AG08396 (cell line): ENCODE measurements at regions not wholly inside any gene's neighbourhood (a gene's known extent, or its start where the extent isn't known, plus 50 kb on each side); places are given as distances from the start of the nearest gene placed in this dataset.

Experiments used
- DNase-seq: peaks from one replicate; pipeline ENCODE4 v3.0.0; 2012; ENCODE audit warnings: low spot score, mixed read lengths

GRCh38 chr9:78565481-78565880 lies 268.6 kb downstream of the PSAT1 start:
- DNase-seq, result no peak

DNA sequence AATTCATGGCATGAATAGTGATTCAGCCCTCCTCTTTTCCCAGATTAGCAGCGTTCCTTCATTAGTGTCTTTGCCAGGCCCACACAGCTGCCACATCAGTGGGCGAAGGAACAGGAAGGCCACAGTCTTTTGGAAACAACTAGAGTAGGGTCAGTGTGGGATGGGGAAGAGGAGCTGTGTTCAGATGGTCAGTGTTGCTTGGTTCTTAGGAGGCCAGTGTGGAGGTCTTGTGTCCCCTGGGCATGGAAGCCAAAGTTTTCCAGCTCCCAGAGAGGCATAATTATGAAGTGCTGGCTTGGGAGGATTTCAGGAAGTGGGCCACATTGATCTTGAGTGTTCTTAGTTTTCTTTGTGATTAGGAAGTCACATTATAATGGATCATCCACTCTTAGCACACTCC lies 269.6 kb downstream of the PSAT1 start:
- DNase-seq, result no peak

DNA sequence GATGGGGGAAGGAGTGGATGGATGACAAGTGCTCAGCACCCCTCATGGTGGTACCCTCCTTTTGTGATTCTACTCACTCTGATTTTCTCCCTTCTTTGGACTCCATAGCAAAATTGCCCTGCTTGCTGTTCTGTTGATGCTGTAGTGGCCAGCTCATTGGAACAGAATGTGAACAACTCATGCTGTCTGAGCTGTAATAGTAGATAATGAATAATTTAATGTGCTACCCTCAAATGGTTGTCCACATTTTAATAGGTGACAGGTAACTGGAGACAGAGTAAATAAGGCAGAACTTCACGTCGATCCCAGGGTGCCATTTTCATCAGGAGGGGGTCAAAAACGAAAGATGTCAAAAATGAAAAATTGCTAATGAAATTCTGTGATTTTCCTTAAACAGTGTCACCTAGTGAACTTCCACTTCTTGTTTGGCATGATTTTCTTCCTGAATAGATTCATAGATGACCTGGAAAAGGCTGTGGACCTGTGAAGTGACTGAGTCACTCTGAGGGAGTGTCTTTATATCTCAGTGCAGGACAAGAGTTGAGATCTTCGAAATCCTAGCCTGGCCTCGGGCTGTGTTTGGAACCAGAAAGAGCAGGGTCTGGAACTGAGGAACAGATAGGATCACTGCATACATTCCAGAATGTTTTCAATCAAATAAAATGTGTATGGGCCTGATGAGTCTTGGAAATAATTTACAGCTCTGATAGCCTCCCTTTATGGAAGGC lies 270.2 kb downstream of the PSAT1 start:
- peak; percentile 17 for DNase-seq

GRCh38 chr9:78567693-78568092 lies 270.8 kb downstream of the PSAT1 start:
- no peak for DNase-seq

- no peak for DNase-seq
These were observed 271.8 kb downstream of the PSAT1 start for GRCh38 chr9:78568774-78569173.

GRCh38 chr9:78572266-78572665 lies 275.3 kb downstream of the PSAT1 start:
- DNase-seq, result no peak

GRCh38 chr9:78573205-78573604 lies 276.3 kb downstream of the PSAT1 start:
- DNase-seq, result no peak

DNA sequence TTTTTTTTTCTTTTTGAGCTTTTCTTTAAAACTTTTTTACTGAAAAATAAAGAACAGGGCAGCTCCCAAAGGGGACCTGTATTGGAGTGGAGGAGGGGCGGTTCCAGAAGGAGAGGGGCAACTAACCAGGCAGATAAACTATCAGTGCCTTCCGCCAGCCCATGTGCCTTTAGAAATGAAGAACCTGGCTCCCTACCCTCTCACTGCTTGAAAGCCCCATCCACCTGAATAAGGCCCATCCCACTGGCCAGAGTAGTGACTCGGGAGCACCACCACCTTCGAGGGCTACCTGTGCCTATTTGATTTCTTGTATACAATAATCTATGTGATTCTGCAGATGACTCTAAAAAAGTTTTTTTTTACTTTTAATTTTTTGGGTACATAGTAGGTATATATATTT lies 276.7 kb downstream of the PSAT1 start:
- no peak for DNase-seq

DNA sequence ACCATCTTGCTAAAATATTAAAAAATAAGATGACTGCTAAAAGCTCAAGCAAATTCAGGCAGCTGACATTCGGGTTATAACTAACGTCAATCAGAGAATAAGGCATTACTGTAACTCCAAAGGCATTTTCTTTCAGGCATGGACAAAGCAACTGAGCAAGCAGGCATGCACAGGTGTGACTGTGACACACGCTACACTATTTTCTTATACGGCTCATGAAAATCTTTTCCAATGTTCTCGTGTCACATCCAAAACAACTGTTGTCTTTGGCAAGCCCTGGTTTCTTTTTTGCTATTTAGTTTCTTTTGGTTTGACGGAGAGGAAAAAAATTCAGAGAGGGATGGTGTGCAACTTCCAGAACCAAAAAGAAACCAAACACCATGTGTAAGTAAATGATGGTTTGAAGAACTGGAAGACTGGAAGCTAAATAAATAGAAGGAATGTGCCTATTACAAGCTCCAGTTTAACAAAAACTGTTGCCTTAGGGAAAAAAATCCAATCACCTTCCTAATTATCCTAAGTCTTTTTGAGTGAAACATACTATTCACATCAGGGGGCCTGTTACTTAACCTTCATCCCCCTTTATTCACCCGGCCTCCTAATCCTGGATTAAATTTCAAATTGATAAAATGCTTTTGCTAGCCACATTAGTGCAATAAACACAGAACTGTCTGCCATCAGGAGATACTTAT lies 277.6 kb downstream of the PSAT1 start:
- DNase-seq, result no peak

DNA sequence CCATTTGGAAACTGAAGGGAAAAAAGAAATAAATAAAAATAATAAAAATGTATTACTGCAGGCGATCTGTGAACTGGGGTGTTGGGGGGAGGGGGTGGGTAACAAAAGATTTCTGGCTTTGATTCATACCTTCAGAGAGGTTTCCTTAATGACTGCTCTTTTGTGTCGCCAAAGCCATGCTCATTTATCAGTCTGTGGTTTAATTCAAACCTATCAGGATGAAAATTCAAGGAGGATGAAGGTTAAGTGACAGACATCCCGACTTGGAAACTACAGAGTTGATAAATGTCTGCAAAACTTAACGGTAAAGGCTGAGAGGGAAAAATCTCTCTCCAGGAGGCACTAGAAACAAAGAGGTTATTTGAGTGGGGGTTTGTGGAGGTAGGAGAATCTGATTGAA lies 278.2 kb downstream of the PSAT1 start:
- no peak for DNase-seq

DNA sequence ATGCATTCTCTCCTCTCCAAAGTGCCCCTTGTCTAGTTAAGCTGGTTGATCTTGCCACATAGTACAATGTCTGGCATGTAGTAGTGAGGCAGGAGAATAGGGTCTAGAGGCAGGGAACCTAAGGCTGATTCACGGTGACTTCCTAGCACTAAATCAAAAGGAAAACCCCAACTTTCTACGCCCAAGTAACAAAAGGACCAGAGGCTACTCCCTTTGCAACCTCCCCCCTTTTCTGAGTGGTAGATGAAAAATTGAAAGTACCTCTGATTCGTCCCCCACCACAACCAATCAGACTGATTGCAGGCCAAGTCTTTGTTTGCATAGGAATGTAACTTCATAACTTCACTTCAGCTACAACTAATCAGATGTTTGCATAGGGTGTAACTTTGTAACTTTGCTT lies 278.8 kb downstream of the PSAT1 start:
- no peak for DNase-seq

- DNase-seq, result no peak
These were observed 280.4 kb downstream of the PSAT1 start for GRCh38 chr9:78577156-78577906.

DNA sequence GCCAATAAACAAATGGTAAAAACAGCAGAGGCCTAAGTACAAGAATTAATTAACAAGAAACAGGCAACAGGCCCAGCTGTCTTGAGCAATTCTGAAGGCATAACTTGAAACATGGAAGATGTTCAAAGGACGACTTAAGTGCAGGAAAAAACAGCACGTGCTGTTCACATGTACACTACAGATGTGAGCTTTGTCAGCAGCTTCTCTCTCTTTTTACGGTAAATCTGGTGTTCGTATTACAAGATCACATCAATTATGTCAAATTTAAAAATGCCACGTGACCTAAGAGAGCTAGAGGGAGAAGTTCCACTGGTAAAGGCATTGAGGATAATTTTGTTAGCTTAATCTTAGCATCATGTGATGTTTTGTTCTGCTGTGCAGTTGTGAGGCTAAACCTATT lies 281.1 kb downstream of the PSAT1 start:
- DNase-seq, result no peak

GRCh38 chr9:78582821-78583220 lies 285.9 kb downstream of the PSAT1 start:
- DNase-seq, result no peak

GRCh38 chr9:78584589-78584988 lies 287.7 kb downstream of the PSAT1 start:
- no peak for DNase-seq

DNA sequence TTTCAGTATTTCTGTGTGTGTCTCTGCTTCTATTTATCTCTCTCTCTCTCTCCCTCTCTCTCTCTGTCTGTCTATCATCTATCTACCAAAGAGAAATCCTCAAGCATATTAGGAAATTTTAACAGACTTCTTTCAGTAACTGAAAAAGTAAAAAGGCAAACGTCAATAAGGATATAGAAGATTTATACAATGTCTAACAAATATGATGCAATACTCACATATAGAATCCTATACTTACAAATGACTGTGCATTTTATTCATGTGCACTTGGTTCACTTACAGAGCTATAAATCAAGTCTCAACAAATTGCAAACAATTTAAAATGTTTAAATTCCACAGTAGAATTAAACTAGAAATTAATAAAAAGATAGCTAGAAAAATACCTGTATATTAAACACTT lies 289.0 kb downstream of the PSAT1 start:
- no peak for DNase-seq

DNA sequence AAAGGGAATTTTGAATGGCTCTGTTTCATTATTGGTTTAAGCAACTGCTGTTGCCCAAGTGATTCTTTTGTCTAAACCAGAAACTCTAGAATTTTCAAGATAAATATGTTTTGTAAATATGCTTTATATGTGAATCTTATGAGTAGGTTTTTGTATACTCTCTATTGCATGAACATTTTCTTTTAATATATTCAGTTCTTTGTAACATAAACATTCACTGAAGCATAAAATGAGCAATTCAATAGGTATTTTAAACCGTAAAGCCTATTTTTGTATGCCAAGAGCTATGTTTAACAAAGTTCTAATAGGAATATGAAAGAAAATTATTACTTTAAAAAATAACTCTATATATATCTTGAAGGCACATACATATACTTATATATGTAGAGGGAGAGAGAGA lies 293.1 kb downstream of the PSAT1 start:
- DNase-seq, result no peak

- DNase-seq, result no peak
These were observed 295.9 kb downstream of the PSAT1 start for GRCh38 chr9:78592811-78593210.

DNA sequence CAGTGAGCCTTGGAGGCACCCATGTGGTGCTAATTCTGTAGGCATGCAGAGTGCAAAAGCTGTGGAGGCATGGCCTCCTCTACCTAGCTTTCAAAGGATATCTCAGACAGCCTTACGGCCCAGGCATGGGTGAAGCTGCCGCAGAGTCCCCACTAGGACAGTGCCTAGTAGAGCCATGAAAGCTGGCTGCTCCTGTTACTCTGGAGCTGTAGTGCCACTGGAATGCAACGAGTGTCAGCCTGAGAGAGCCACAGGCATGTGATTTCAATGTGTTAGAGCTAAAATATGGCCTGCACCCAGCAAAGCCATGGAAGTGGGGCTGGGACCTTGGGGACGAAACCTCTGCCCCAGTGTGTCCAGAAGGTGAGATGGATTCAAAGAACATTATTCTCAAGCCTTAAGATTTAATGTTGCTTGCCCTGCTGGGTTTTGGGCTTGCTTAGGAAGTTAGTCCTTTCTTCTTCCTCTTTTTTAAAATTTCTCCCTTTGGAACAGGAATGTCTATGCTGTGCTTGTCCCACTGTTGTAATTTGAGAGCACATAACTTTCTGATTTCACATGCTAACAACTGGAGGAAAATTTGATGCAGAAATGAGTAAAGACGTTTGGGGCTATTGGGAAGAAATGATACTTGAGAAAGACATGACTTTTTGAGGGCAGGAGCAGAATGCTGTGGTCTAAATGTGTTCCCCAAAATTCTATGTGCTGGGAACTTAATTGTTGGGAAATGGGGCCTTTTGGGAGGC lies 298.4 kb downstream of the PSAT1 start:
- peak; percentile 27 for DNase-seq

DNA sequence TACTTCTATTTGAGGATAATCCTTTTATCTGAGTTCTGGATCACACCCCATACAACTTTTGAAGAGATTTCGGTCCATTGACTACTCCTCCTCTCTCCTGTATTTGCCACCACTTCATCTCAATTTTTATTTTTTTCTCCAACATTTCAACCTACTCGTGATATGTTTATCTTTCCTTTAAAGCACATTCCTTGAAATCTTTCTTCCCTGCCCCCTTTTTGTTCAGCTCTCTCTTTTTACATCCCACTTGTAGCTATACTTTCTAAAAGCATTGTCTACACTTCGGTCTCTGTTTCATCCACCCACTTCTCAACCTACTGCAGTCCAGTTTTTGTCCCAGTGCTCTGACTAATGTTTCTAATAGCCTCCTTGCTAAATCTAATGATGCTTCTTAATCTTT lies 299.4 kb downstream of the PSAT1 start:
- DNase-seq, result no peak

GRCh38 chr9:78598120-78598519 lies 301.2 kb downstream of the PSAT1 start:
- DNase-seq, result no peak

- no peak for DNase-seq
These were observed 303.0 kb downstream of the PSAT1 start for GRCh38 chr9:78599926-78600325.
